GM12865 (cell line): ENCODE measurements at regions not wholly inside any gene's neighbourhood (a gene's known extent, or its start where the extent isn't known, plus 50 kb on each side); places are given as distances from the start of the nearest gene placed in this dataset.

ENCODE experiments used
- DNase-seq: peaks from one replicate; pipeline ENCODE4 v3.0.0; 2010; ENCODE audit warnings: low read depth
- H3K4me3 ChIP-seq: 2 replicates; pipeline ENCODE4 v1.5.1; 2011; ENCODE audit warnings: mild to moderate bottlenecking, low read depth, low read length, control low read depth
- TF ChIP-seq, protein P1 (sequence below): IDR thresholded peaks from 2 replicates; pipeline ENCODE4 v1.5.1; 2011; ENCODE audit warnings: low read length, control low read depth, low read depth, inconsistent platforms; ENCODE audit not compliant: insufficient read depth; ENCODE audit errors: missing control alignments

DNA sequence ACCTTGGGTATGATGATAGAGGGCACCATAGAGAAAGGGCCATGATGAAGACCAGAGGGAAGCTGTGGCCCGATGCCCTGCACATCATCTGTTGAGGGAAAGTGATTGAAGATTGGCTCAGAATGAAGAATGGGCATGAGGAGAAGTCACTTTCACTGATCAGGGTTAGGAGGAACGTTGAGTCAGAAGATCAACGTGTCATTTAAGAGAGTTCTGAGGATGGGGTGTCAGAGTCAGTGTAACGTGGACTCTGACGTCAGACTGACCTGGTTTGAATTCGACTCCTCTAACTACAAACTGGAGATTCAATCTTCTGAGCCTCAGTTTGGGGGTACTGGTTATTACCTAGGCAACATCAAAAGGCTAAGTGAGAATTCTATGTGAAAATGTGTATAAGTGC is 352.6 kb downstream of the DDX10 start:
- TF ChIP-seq, protein P1, sequence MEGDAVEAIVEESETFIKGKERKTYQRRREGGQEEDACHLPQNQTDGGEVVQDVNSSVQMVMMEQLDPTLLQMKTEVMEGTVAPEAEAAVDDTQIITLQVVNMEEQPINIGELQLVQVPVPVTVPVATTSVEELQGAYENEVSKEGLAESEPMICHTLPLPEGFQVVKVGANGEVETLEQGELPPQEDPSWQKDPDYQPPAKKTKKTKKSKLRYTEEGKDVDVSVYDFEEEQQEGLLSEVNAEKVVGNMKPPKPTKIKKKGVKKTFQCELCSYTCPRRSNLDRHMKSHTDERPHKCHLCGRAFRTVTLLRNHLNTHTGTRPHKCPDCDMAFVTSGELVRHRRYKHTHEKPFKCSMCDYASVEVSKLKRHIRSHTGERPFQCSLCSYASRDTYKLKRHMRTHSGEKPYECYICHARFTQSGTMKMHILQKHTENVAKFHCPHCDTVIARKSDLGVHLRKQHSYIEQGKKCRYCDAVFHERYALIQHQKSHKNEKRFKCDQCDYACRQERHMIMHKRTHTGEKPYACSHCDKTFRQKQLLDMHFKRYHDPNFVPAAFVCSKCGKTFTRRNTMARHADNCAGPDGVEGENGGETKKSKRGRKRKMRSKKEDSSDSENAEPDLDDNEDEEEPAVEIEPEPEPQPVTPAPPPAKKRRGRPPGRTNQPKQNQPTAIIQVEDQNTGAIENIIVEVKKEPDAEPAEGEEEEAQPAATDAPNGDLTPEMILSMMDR, result no peak
- no peak overlapping the region for H3K4me3 ChIP-seq
- no peak for DNase-seq

DNA sequence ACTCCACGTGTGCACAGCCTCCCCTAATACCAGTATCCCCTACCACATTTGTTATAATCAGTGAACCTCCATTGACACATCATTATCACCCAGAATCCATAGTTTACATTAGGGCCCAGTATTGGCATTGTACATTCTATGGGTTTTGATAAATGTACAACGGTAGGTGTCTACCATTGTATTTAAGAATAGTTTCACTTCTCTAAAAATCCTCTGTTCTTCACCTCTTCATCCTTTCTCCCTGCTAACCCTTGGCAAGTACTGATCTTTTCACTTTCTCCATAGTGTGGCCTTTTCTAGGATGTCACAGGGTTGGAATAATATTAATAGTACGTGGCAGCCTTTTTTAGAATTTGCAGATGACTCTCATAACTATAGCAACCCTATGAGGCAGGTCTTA is 353.8 kb downstream of the DDX10 start:
- no peak for DNase-seq
- TF ChIP-seq, protein P1, result no peak
- H3K4me3 ChIP-seq, result no peak overlapping the region

DNA sequence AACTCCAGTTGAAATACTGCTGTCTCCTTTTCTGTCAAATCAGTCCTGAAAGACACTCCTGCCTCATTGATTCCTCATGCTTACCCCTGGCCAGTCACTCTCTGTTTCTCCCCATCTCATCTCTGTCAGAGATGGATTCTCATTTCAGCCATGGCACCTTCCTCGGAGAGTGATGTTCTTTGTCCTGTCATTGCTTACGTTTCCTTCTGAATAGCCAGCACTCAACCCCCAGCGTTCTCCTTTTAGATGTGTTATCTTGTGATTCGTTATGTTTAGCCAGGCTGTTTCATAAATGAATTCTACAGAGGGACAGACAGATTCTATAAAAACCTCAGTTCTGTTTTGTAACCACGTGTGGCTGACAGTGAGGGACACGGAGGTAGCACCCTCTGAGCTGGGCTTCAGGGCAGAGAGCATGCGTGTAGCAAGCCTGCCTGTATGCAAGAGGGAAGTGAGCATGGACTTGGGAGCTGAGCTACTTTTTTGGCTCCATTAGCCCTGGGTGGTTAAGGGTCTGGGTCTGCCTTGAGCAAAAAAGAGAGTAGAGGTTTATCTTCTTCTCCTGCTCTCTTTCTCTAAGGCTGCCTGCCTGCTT is 354.6 kb downstream of the DDX10 start:
- no peak overlapping the region for H3K4me3 ChIP-seq
- TF ChIP-seq, protein P1, result no peak
- no peak for DNase-seq

DNA sequence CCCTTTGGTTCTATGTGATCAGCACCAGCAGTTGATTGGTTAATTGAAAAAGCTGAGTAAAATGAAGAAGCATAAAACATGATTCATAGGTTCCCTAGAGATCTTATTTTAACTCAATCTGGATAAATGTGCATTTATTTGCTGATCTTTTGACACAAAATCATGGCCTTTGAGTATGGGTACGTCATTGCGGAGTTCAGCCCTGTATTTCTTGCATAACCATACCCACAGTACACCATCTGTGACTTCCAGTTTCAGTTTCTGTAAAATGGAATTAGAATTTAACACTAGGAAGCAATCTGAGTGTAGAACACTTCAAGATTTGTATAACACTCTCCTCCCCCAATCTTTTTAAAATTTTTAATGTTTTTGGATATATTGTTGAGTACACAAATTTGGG is 358.2 kb downstream of the DDX10 start:
- H3K4me3 ChIP-seq, result no peak overlapping the region
- no peak for DNase-seq

DNA sequence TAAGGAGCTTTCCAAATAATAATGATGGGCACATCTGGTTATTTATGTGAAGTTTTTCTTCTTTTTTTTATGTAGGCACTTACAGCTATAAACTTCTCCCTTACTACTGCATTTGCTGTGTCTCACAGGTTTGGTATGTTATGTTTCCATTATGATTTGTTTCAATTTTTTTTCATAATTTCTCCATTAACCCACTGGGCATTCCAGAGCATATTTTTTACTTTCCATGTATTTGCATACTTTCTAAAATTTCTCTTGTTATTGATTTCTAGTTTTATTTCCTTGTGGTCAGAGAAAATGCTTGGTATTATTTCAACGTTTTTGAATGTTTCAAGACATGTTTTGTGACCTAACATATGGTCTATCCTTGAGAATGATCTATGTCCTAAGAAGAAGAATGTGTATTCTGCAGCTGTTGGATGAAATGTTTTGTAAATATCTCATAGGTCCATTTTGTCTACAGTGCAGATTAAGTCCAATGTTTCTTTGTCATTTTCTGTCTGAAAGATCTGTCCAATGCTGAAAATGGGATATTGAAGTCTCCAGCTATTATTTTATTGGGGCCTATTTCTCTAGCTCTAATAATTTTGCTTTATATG is 362.1 kb downstream of the DDX10 start:
- TF ChIP-seq, protein P1, result no peak
- no peak overlapping the region for H3K4me3 ChIP-seq
- no peak for DNase-seq

More for the DNA sequence above, 358.2 kb downstream of the DDX10 start:
- TF ChIP-seq, protein P1, result no peak

DNA sequence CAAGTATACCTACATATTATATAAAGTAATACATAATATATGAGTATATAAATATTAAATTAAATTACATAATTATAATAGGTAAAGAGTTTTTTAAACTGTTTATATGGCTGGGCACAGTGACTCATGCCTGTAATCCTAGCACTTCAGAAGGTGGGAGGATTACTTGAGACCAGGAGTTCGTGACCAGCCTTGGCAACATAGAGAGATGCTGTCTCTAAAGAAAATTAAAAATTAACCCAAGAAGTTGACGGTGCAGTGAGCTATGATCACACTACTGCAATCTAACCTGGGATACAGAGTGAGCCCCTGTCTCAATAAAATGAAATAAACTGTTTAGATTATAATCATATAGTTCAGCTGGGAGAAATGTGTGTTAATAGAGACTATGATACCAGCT is 363.0 kb downstream of the DDX10 start:
- TF ChIP-seq, protein P1, result no peak
- H3K4me3 ChIP-seq, result no peak overlapping the region
- no peak for DNase-seq

DNA sequence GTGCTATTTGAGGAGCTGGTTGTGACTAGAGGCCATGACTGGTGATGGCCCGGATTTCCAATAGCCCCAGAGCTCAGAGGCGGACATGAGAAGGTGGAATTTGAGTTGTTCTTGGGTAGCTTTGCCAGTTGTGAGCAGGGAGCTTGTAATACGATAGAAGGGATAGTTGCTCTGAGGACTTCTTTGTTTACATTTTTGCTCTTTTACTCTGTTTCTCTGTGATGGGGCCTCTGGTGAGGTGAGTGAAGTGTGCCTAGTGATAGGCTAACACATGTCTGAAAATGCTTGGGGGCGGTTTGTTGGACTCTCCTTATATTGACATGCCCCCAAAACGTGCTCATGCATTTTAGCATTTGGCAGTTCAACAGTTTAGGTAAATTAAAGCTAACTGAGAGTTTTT is 365.1 kb downstream of the DDX10 start:
- TF ChIP-seq, protein P1, result no peak
- H3K4me3 ChIP-seq, result no peak overlapping the region
- DNase-seq, result no peak
